D721Med (cell line): ENCODE measurements at regions not wholly inside any gene's neighbourhood (a gene's known extent, or its start where the extent isn't known, plus 50 kb on each side); places are given as distances from the start of the nearest gene placed in this dataset.

Experiments
- DNase-seq: peaks from one replicate; pipeline ENCODE4 v3.0.0; 2011; ENCODE audit warnings: low spot score; ENCODE audit not compliant: insufficient read length
- FAIRE-seq: peaks from 2 replicates; lab custom pipeline; 2011; peaks lifted over from hg19 to GRCh38; lab: Jason Lieb, UNC
- CTCF ChIP-seq: IDR thresholded peaks from 2 replicates; pipeline ENCODE4 v1.5.1; 2012; ENCODE audit warnings: mild to moderate bottlenecking, control low read depth; ENCODE audit not compliant: insufficient read depth; ENCODE audit errors: missing control alignments

GRCh38 chr2:118611691-118612090 lies 235.8 kb downstream of the EN1 start:
- FAIRE-seq (no peak), DNase-seq (no peak)
- no peak for TF ChIP-seq CTCF

- FAIRE-seq = no peak
- no peak for DNase-seq
- TF ChIP-seq CTCF = no peak
Measured at GRCh38 chr2:118609138-118609537, 238.3 kb downstream of the EN1 start.

GRCh38 chr2:118607641-118608040 lies 239.8 kb downstream of the EN1 start:
- no peak for TF ChIP-seq CTCF
- FAIRE-seq (no peak), DNase-seq (no peak)

GRCh38 chr2:118604811-118605210 lies 242.6 kb downstream of the EN1 start:
- no peak for DNase-seq
- FAIRE-seq = no peak
- no peak for TF ChIP-seq CTCF

GRCh38 chr2:118604371-118604770 lies 243.1 kb downstream of the EN1 start:
- TF ChIP-seq CTCF = no peak
- DNase-seq (no peak), FAIRE-seq (no peak)

- FAIRE-seq = no peak
- no peak for TF ChIP-seq CTCF
Measured at GRCh38 chr2:118599141-118599540, 248.3 kb downstream of the EN1 start.

GRCh38 chr2:118596620-118597019 lies 250.8 kb downstream of the EN1 start:
- DNase-seq (no peak), FAIRE-seq (no peak)
- no peak for TF ChIP-seq CTCF

More at GRCh38 chr2:118599141-118599540, 248.3 kb downstream of the EN1 start:
- DNase-seq = no peak
